GM03348 (cell line): ENCODE measurements at regions not wholly inside any gene's neighbourhood (a gene's known extent, or its start where the extent isn't known, plus 50 kb on each side); places are given as distances from the start of the nearest gene placed in this dataset.
"Not testable (repeated sequence)": the region's sequence is repeated elsewhere in the genome, so short reads cannot be mapped to it uniquely, and the experiment has no call there.

Experiments
- DNase-seq: peaks from one replicate; pipeline ENCODE4 v3.0.0; 2012; ENCODE audit warnings: low spot score

GRCh38 chr7:110486549-110486948 is 604.4 kb upstream of the LRRN3 start:
- DNase-seq, result no peak

- no peak for DNase-seq
These were observed 588.0 kb upstream of the LRRN3 start for GRCh38 chr7:110502888-110503465.

GRCh38 chr7:110507369-110507768 is 583.6 kb upstream of the LRRN3 start:
- DNase-seq, result no peak

- DNase-seq, result no peak
These were observed 583.1 kb upstream of the LRRN3 start for GRCh38 chr7:110507832-110508231.

GRCh38 chr7:110514975-110515551 is 575.9 kb upstream of the LRRN3 start:
- DNase-seq, result not testable (repeated sequence)

GRCh38 chr7:110519851-110520250 is 571.1 kb upstream of the LRRN3 start:
- DNase-seq, result no peak

- no peak for DNase-seq
These were observed 569.5 kb upstream of the LRRN3 start for GRCh38 chr7:110521357-110521911.

- DNase-seq, result no peak
These were observed 568.7 kb upstream of the LRRN3 start for GRCh38 chr7:110522061-110522760.

GRCh38 chr7:110522761-110523200 is 568.1 kb upstream of the LRRN3 start:
- DNase-seq, result no peak

- DNase-seq, result no peak
These were observed 561.8 kb upstream of the LRRN3 start for GRCh38 chr7:110529175-110529574.

GRCh38 chr7:110531186-110531585 is 559.7 kb upstream of the LRRN3 start:
- no peak for DNase-seq

GRCh38 chr7:110534241-110534931 is 556.5 kb upstream of the LRRN3 start:
- DNase-seq, result peak; percentile 13

GRCh38 chr7:110539216-110539615 is 551.7 kb upstream of the LRRN3 start:
- DNase-seq, result no peak

- no peak for DNase-seq
These were observed 549.0 kb upstream of the LRRN3 start for GRCh38 chr7:110541962-110542361.

GRCh38 chr7:110544194-110544593 is 546.7 kb upstream of the LRRN3 start:
- no peak for DNase-seq

GRCh38 chr7:110548372-110548771 is 542.6 kb upstream of the LRRN3 start:
- no peak for DNase-seq

- DNase-seq, result no peak
These were observed 533.8 kb upstream of the LRRN3 start for GRCh38 chr7:110557136-110557535.

- not testable (repeated sequence) for DNase-seq
These were observed 527.6 kb upstream of the LRRN3 start for GRCh38 chr7:110563286-110563685.

GRCh38 chr7:110564246-110564645 is 526.7 kb upstream of the LRRN3 start:
- no peak for DNase-seq

GRCh38 chr7:110568388-110568787 is 522.5 kb upstream of the LRRN3 start:
- DNase-seq, result no peak

- DNase-seq, result no peak
These were observed 522.0 kb upstream of the LRRN3 start for GRCh38 chr7:110568932-110569331.

- no peak for DNase-seq
These were observed 521.3 kb upstream of the LRRN3 start for GRCh38 chr7:110569486-110570205.
